ENCODE measurements at regions not wholly inside any gene's neighbourhood (a gene's known extent, or its start where the extent isn't known, plus 50 kb on each side); places are given as distances from the start of the nearest gene placed in this dataset.

GRCh38 chr3:151964743-151965142 lies 91.3 kb downstream of the SUCNR1 start:
- Histone ChIP-seq H3K4me3 (no peak overlapping the region), H3K27me3 (no peaks in the 10 kb centered on the region), H3K4me1 (no peaks in the 10 kb centered on the region), H3K36me3 (no peaks in the 10 kb centered on the region), H3K9me3 (no peaks in the 10 kb centered on the region), H3K27ac (no peak overlapping the region)
- WGBS, 2 donors = 94 to 96% methylated on average over 1 of the region's 1 CpG
- intact Hi-C loops (cut with DNase I) = no loop called here
- TF ChIP-seq POLR2AphosphoS5 (IDR thresholded peaks at IDR 0.05) (no peak), EP300 (IDR thresholded peaks at IDR 0.05) (no peak), CTCF (IDR thresholded peaks at IDR 0.05) (no peak), POLR2A (IDR thresholded peaks at IDR 0.05) (no peak)
- DNase-seq = no peak

GRCh38 chr3:151969026-151969642 lies 95.7 kb downstream of the SUCNR1 start:
- TF ChIP-seq POLR2A (IDR thresholded peaks at IDR 0.05) (no peak), EP300 (IDR thresholded peaks at IDR 0.05) (no peak), POLR2AphosphoS5 (IDR thresholded peaks at IDR 0.05) (no peak), CTCF (IDR thresholded peaks at IDR 0.05) (no peak)
- no peak overlapping the region for H3K4me3 ChIP-seq
- intact Hi-C loops (cut with DNase I) = no loop called here
- no peaks in the 10 kb centered on the region for H3K9me3 ChIP-seq
- WGBS, 2 donors = 81 to 92% methylated on average over 2 of the region's 2 CpGs
- no peak for DNase-seq
- no peak overlapping the region for H3K27ac ChIP-seq
- peaks cover 0 to 8% (median 0%) of the 10 kb centered on the region in 4 donors for H3K4me1 ChIP-seq
- H3K27me3 ChIP-seq = no peaks in the 10 kb centered on the region
- H3K36me3 ChIP-seq = no peaks in the 10 kb centered on the region

GRCh38 chr3:151971814-151972579 lies 98.6 kb downstream of the SUCNR1 start:
- H3K4me3 ChIP-seq = no peak overlapping the region
- no peak overlapping the region for H3K27ac ChIP-seq
- no peak for DNase-seq
- no peaks in the 10 kb centered on the region for H3K36me3 ChIP-seq
- H3K9me3 ChIP-seq = no peaks in the 10 kb centered on the region
- H3K4me1 ChIP-seq = peaks cover 0 to 15% (median 4%) of the 10 kb centered on the region in 4 donors
- intact Hi-C loops (cut with DNase I) = no loop called here
- TF ChIP-seq EP300 (IDR thresholded peaks at IDR 0.05) (no peak), POLR2AphosphoS5 (IDR thresholded peaks at IDR 0.05) (no peak), CTCF (IDR thresholded peaks at IDR 0.05) (no peak), POLR2A (IDR thresholded peaks at IDR 0.05) (no peak)
- H3K27me3 ChIP-seq = no peaks in the 10 kb centered on the region
- WGBS, 2 donors = 13 to 63% methylated on average over 5 of the region's 5 CpGs

GRCh38 chr3:151974067-151974466 lies 100.6 kb downstream of the SUCNR1 start:
- intact Hi-C loops (cut with DNase I) = no loop called here
- Histone ChIP-seq H3K4me1 (peaks cover 0 to 15% (median 4%) of the 10 kb centered on the region in 4 donors), H3K27ac (no peak overlapping the region), H3K9me3 (no peaks in the 10 kb centered on the region), H3K36me3 (no peaks in the 10 kb centered on the region), H3K4me3 (no peak overlapping the region), H3K27me3 (no peaks in the 10 kb centered on the region)
- TF ChIP-seq POLR2A (IDR thresholded peaks at IDR 0.05) (no peak), EP300 (IDR thresholded peaks at IDR 0.05) (no peak), CTCF (IDR thresholded peaks at IDR 0.05) (no peak), POLR2AphosphoS5 (IDR thresholded peaks at IDR 0.05) (no peak)
- WGBS, 2 donors = 41 to 61% methylated on average over 3 of the region's 3 CpGs
- no peak for DNase-seq
